IMR-90 (cell line): ENCODE measurements at regions not wholly inside any gene's neighbourhood (a gene's known extent, or its start where the extent isn't known, plus 50 kb on each side); places are given as distances from the start of the nearest gene placed in this dataset.

Experiments used
- ATAC-seq: fragments of 200-7000 bp; cut with Tn5 transposase; 2 replicates; pipeline ENCODE4 v1.9.1; 2020; ENCODE audit warnings: low read depth, mild to moderate bottlenecking, moderate library complexity
- BruUV-seq: library from RNA; stranded (reverse); fragments of 400-500 nt; replicated peaks from 2 replicates; lab custom pipeline; 2021; lab: Mats Ljungman, UMichigan
- CTCF ChIA-PET: fragments of 300-600 bp; formaldehyde crosslinking; extraction: SDS; loops from one replicate; lab custom pipeline; 2021; ENCODE audit warnings: antibody characterized with exemption; lab: Yijun Ruan, JAX
- POLR2A ChIA-PET: fragments of 300-600 bp; sonication (Branson Sonifier 250); formaldehyde crosslinking; loops from one replicate; lab custom pipeline; 2022; ENCODE audit warnings: antibody characterized with exemption; ENCODE audit not compliant: unreplicated experiment; lab: Charles Lee
- DNase-seq: peaks from one replicate; pipeline ENCODE4 v3.0.0; 2013
- H2AFZ ChIP-seq: replicated peaks from 2 replicates; pipeline ENCODE3; 2013; ENCODE audit warnings: low read length, mild to moderate bottlenecking; ENCODE audit not compliant: poor library complexity
- H2AK5ac ChIP-seq: 2 replicates; pipeline ENCODE4 v1.6.1; 2013; ENCODE audit warnings: low read depth, low read length, inconsistent platforms
- H2AK9ac ChIP-seq: replicated peaks from 2 replicates; pipeline ENCODE3; 2013; ENCODE audit warnings: mild to moderate bottlenecking, low read depth, low read length, moderate library complexity; ENCODE audit not compliant: poor library complexity
- H2BK120ac ChIP-seq: 2 replicates; pipeline ENCODE4 v1.6.1; 2013; ENCODE audit warnings: low read depth, low read length, inconsistent platforms
- H2BK15ac ChIP-seq: 3 replicates; pipeline ENCODE4 v1.6.1; 2013; ENCODE audit warnings: low read depth, low read length, inconsistent platforms
- H2BK20ac ChIP-seq: 2 replicates; pipeline ENCODE4 v1.6.1; 2013; ENCODE audit warnings: low read depth, mild to moderate bottlenecking, inconsistent platforms, low read length, moderate library complexity
- H2BK5ac ChIP-seq: 2 replicates; pipeline ENCODE4 v1.6.1; 2013; ENCODE audit warnings: mild to moderate bottlenecking, low read depth, low read length, inconsistent platforms; ENCODE audit not compliant: poor library complexity, severe bottlenecking
- H3K14ac ChIP-seq: replicated peaks from 2 replicates; pipeline ENCODE4 v1.6.1; 2013; ENCODE audit warnings: low read depth, low read length, inconsistent platforms
- H3K18ac ChIP-seq: 2 replicates; pipeline ENCODE4 v1.6.1; 2013; ENCODE audit warnings: low read depth, low read length, control low read depth
- H3K23ac ChIP-seq: 2 replicates; pipeline ENCODE4 v1.6.1; 2013; ENCODE audit warnings: low read depth, low read length, inconsistent platforms
- H3K27ac ChIP-seq: 2 replicates; pipeline ENCODE4 v1.5.1; 2013; ENCODE audit warnings: mild to moderate bottlenecking, control low read depth, low read length; ENCODE audit not compliant: insufficient read depth
- H3K27me3 ChIP-seq: 2 replicates; pipeline ENCODE4 v1.6.1; 2013; ENCODE audit warnings: low read length; ENCODE audit not compliant: control insufficient read depth, insufficient read depth
- H3K36me3 ChIP-seq: 2 replicates; pipeline ENCODE4 v1.6.1; 2013; ENCODE audit warnings: low read length, mixed read lengths; ENCODE audit not compliant: control insufficient read depth, insufficient read depth
- H3K4ac ChIP-seq: 2 replicates; pipeline ENCODE4 v1.6.1; 2013; ENCODE audit warnings: low read depth, low read length, inconsistent platforms
- H3K4me1 ChIP-seq: 2 replicates; pipeline ENCODE4 v1.6.1; 2013; ENCODE audit warnings: low read length, mixed read lengths; ENCODE audit not compliant: control insufficient read depth, insufficient read depth
- H3K4me2 ChIP-seq: 2 replicates; pipeline ENCODE4 v1.6.1; 2013; ENCODE audit warnings: low read depth, mild to moderate bottlenecking, control low read depth, low read length, moderate library complexity
- H3K4me3 ChIP-seq: 2 replicates; pipeline ENCODE4 v1.5.1; 2013; ENCODE audit warnings: low read depth, mild to moderate bottlenecking, control low read depth, low read length, moderate library complexity; ENCODE audit not compliant: insufficient read depth
- H3K56ac ChIP-seq: 2 replicates; pipeline ENCODE4 v1.6.1; 2013; ENCODE audit warnings: low read length, inconsistent platforms; ENCODE audit not compliant: insufficient read depth; ENCODE audit errors: extremely low read depth
- H3K79me1 ChIP-seq, 2 experiments: 2 replicates each; pipeline ENCODE4 v1.6.1; 2013; ENCODE audit warnings: low read length in 2 of 2, inconsistent platforms in 1 of 2, low read depth in 1 of 2
- H3K9ac ChIP-seq: 2 replicates; pipeline ENCODE4 v1.6.1; 2013; ENCODE audit warnings: low read depth, low read length, control low read depth
- H3K9me1 ChIP-seq: 2 replicates; pipeline ENCODE4 v1.6.1; 2013; ENCODE audit warnings: low read length, inconsistent platforms; ENCODE audit not compliant: insufficient read depth
- H3K9me3 ChIP-seq: 2 replicates; pipeline ENCODE4 v1.6.1; 2013; ENCODE audit warnings: low read length; ENCODE audit not compliant: control insufficient read depth, insufficient read depth
- H4K20me1 ChIP-seq: 2 replicates; pipeline ENCODE4 v1.6.1; 2013; ENCODE audit warnings: low read length, inconsistent platforms; ENCODE audit not compliant: insufficient read depth
- H4K5ac ChIP-seq: 2 replicates; pipeline ENCODE4 v1.6.1; 2013; ENCODE audit warnings: mild to moderate bottlenecking, low read depth, low read length, control low read depth
- H4K8ac ChIP-seq, 2 experiments: 2 replicates each; pipeline ENCODE4 v1.6.1; 2013; ENCODE audit warnings: low read depth in 2 of 2, low read length in 2 of 2, control low read depth in 1 of 2, inconsistent platforms in 1 of 2
- H4K91ac ChIP-seq: 2 replicates; pipeline ENCODE4 v1.6.1; 2013; ENCODE audit warnings: low read depth, low read length, inconsistent platforms; ENCODE audit not compliant: insufficient read depth
- FOS ChIP-seq: fragments of 150-350 bp; IDR thresholded peaks from 2 replicates; pipeline ENCODE4 v1.6.1; 2016; ENCODE audit warnings: low read depth, low read length
- WGBS, 2 experiments: methylation state at CpG; one replicate each; pipeline versions ENCODE4 v1.1.5 to v1.1.7; 2013; ENCODE audit warnings: missing lambda C conversion rate in 2 of 2; ENCODE audit not compliant: insufficient read length in 1 of 2; ENCODE audit errors: extremely low coverage in 2 of 2; 5-methylcytosine and 5-hydroxymethylcytosine counted together
- dilution Hi-C: fragments of 300-500 bp; cut with HindIII; formaldehyde crosslinking; loops from one replicate; pipeline ENCODE4 v1.14.3; 2018; ENCODE audit warnings: low sequenced_read_pairs; ENCODE audit not compliant: unreplicated experiment
- in situ Hi-C: fragments of 300-500 bp; cut with MboI; formaldehyde crosslinking; loops from 3 replicates; pipeline ENCODE4 v1.14.3; 2019; ENCODE audit warnings: low sequenced_read_pairs, inconsistent platforms, mixed read lengths
- intact Hi-C: fragments of 100-400 bp; cut with micrococcal nuclease; formaldehyde crosslinking; loops from 2 replicates; pipeline ENCODE4 v1.10.0; 2022

GRCh38 chr10:131549116-131549515, 237.6 kb upstream of the TCERG1L start:
- no TSS peak for BruUV-seq
- H4K91ac ChIP-seq = no peak overlapping the region
- no peak overlapping the region for H3K4me2 ChIP-seq
- H3K56ac ChIP-seq = no peak overlapping the region
- H3K27ac ChIP-seq = no peak overlapping the region
- no peak overlapping the region for H2BK5ac ChIP-seq
- no peak overlapping the region for H2AK9ac ChIP-seq
- no peak overlapping the region for H2BK120ac ChIP-seq
- ChIA-PET CTCF (no interaction called here), POLR2A (no interaction called here)
- H3K14ac ChIP-seq = no peak overlapping the region
- H3K36me3 ChIP-seq = no peaks in the 10 kb centered on the region
- no peak overlapping the region for H2BK20ac ChIP-seq
- no peaks in the 10 kb centered on the region for H4K20me1 ChIP-seq
- in situ Hi-C loops (no loop called here), dilution Hi-C loops (no loop called here), intact Hi-C loops (no loop called here)
- H3K27me3 ChIP-seq = no peaks in the 10 kb centered on the region
- DNase-seq = no peak
- H4K8ac ChIP-seq = no peak overlapping the region
- H4K5ac ChIP-seq = no peak overlapping the region
- H3K4me3 ChIP-seq = no peak overlapping the region
- no peak for ATAC-seq
- H3K4me1 ChIP-seq = no peaks in the 10 kb centered on the region
- H3K4ac ChIP-seq = no peak overlapping the region
- H3K9ac ChIP-seq = no peak overlapping the region
- no peak overlapping the region for H2AFZ ChIP-seq
- H2BK15ac ChIP-seq = no peak overlapping the region
- H2AK5ac ChIP-seq = no peak overlapping the region
- WGBS, 2 experiments = no CpG with 5 or more reads among the region's 8 CpGs
- H3K9me1 ChIP-seq = no peaks in the 10 kb centered on the region
- H3K18ac ChIP-seq = no peak overlapping the region
- no peak for TF ChIP-seq FOS
- no peaks in the 10 kb centered on the region for H3K79me1 ChIP-seq
- H3K9me3 ChIP-seq = peaks cover 53% of the 10 kb centered on the region
- no peak overlapping the region for H3K23ac ChIP-seq
